HEK293 (cell line): ENCODE measurements at regions not wholly inside any gene's neighbourhood (a gene's known extent, or its start where the extent isn't known, plus 50 kb on each side); places are given as distances from the start of the nearest gene placed in this dataset.

ENCODE experiments used
- CTCF ChIA-PET: fragments of 350-600 bp; formaldehyde crosslinking; extraction: SDS; loops from one replicate; lab custom pipeline; 2021; ENCODE audit warnings: antibody characterized with exemption; lab: Yijun Ruan, JAX
- POLR2A ChIA-PET: fragments of 300-600 bp; formaldehyde crosslinking; extraction: SDS; loops from one replicate; lab custom pipeline; 2020; ENCODE audit warnings: antibody characterized with exemption, inconsistent platforms; lab: Yijun Ruan, JAX
- H3K27ac ChIP-seq: fragments of 200-500 bp; sonication (Bioruptor generic); 2 replicates; pipeline ENCODE4 v1.5.1; 2014; ENCODE audit warnings: low read depth, low read length, control low read depth, inconsistent platforms; ENCODE audit errors: extremely low read depth
- H3K36me3 ChIP-seq, 2 experiments: fragments of 200-500 bp in 1 of 2; sonication (Bioruptor generic) in 1 of 2; 1 replicate in 1 of 2; 2 replicates in 1 of 2; pipeline ENCODE4 v1.5.1; 2014 to 2017; ENCODE audit warnings: inconsistent platforms in 2 of 2, low read length in 2 of 2; ENCODE audit not compliant: control insufficient read depth in 2 of 2, insufficient read depth in 1 of 2
- H3K4me1 ChIP-seq: fragments of 200-500 bp; sonication (Bioruptor generic); 2 replicates; pipeline ENCODE4 v1.5.1; 2014; ENCODE audit warnings: mild to moderate bottlenecking, low read length, inconsistent platforms; ENCODE audit not compliant: control insufficient read depth, insufficient read depth
- H3K4me3 ChIP-seq: 2 replicates; pipeline ENCODE4 v1.5.1; 2011; ENCODE audit warnings: low read depth, mild to moderate bottlenecking, control low read depth, low read length, moderate library complexity
- H3K9me3 ChIP-seq: fragments of 200-500 bp; sonication (Bioruptor generic); 2 replicates; pipeline ENCODE4 v1.5.1; 2014; ENCODE audit warnings: low read depth, low read length, inconsistent platforms; ENCODE audit not compliant: control insufficient read depth, insufficient read depth
- BCL11B ChIP-seq: fragments of 450-650 bp; formaldehyde crosslinking; IDR thresholded peaks from 2 replicates; pipeline ENCODE4 v1.5.1; 2016; ENCODE audit warnings: low read depth, missing biosample characterization, missing genetic modification characterization
- GLIS1 ChIP-seq: fragments of 450-650 bp; formaldehyde crosslinking; IDR thresholded peaks from 2 replicates; pipeline ENCODE4 v1.5.1; 2016; ENCODE audit warnings: missing biosample characterization, missing genetic modification characterization
- OSR2 ChIP-seq: fragments of 450-650 bp; formaldehyde crosslinking; IDR thresholded peaks from 2 replicates; pipeline ENCODE4 v1.5.1; 2016; ENCODE audit warnings: missing biosample characterization, missing genetic modification characterization
- PRDM1 ChIP-seq: fragments of 450-650 bp; formaldehyde crosslinking; IDR thresholded peaks from 2 replicates; pipeline ENCODE4; 2016; ENCODE audit warnings: missing biosample characterization, missing genetic modification characterization
- WT1 ChIP-seq: fragments of 450-650 bp; formaldehyde crosslinking; IDR thresholded peaks from 2 replicates; pipeline ENCODE4 v1.5.1; 2016; ENCODE audit warnings: missing biosample characterization, missing genetic modification characterization
- ZBTB1 ChIP-seq: fragments of 450-650 bp; formaldehyde crosslinking; IDR thresholded peaks from 2 replicates; pipeline ENCODE4 v1.5.1; 2016; ENCODE audit warnings: missing biosample characterization, missing genetic modification characterization
- ZBTB48 ChIP-seq: fragments of 450-650 bp; formaldehyde crosslinking; IDR thresholded peaks from 2 replicates; pipeline ENCODE4 v1.5.1; 2016; ENCODE audit warnings: missing biosample characterization, missing genetic modification characterization
- ZBTB7A ChIP-seq: fragments of 450-650 bp; formaldehyde crosslinking; IDR thresholded peaks from 2 replicates; pipeline ENCODE4 v1.5.1; 2016; ENCODE audit warnings: low read depth, missing biosample characterization, missing genetic modification characterization
- ZFHX2 ChIP-seq: fragments of 450-650 bp; formaldehyde crosslinking; conservative IDR thresholded peaks from 2 replicates; pipeline ENCODE4 v1.5.1; 2016; ENCODE audit warnings: missing biosample characterization, missing genetic modification characterization
- ZIC2 ChIP-seq: fragments of 450-650 bp; formaldehyde crosslinking; IDR thresholded peaks from 2 replicates; pipeline ENCODE4 v1.5.1; 2016; ENCODE audit warnings: missing biosample characterization, missing genetic modification characterization
- ZNF174 ChIP-seq: fragments of 450-650 bp; formaldehyde crosslinking; IDR thresholded peaks from 2 replicates; pipeline ENCODE4 v1.5.0; 2017; ENCODE audit warnings: missing biosample characterization, mild to moderate bottlenecking, missing genetic modification characterization
- ZNF211 ChIP-seq: fragments of 450-650 bp; formaldehyde crosslinking; IDR thresholded peaks from 2 replicates; pipeline ENCODE4 v1.5.1; 2016; ENCODE audit warnings: low read depth, missing biosample characterization, missing genetic modification characterization
- ZNF221 ChIP-seq: fragments of 450-650 bp; formaldehyde crosslinking; IDR thresholded peaks from 2 replicates; pipeline ENCODE4 v1.5.1; 2017; ENCODE audit warnings: missing biosample characterization, missing genetic modification characterization, borderline replicate concordance
- ZNF24 ChIP-seq: fragments of 450-650 bp; formaldehyde crosslinking; IDR thresholded peaks from 2 replicates; pipeline ENCODE4 v1.5.1; 2016; ENCODE audit warnings: missing biosample characterization, missing genetic modification characterization
- ZNF391 ChIP-seq: fragments of 450-650 bp; formaldehyde crosslinking; IDR thresholded peaks from 2 replicates; pipeline ENCODE4 v1.5.1; 2016; ENCODE audit warnings: low read depth, missing biosample characterization, missing genetic modification characterization, borderline replicate concordance
- ZNF629 ChIP-seq: fragments of 450-650 bp; formaldehyde crosslinking; IDR thresholded peaks from 2 replicates; pipeline ENCODE4 v1.5.1; 2017; ENCODE audit warnings: missing biosample characterization, missing genetic modification characterization
- ZNF658 ChIP-seq: fragments of 450-650 bp; formaldehyde crosslinking; IDR thresholded peaks from 2 replicates; pipeline ENCODE4; 2016; ENCODE audit warnings: missing biosample characterization, missing genetic modification characterization
- ZNF768 ChIP-seq: fragments of 450-650 bp; formaldehyde crosslinking; IDR thresholded peaks from 2 replicates; pipeline ENCODE4 v1.5.1; 2018; ENCODE audit warnings: missing biosample characterization, mild to moderate bottlenecking, missing genetic modification characterization
- ZNF792 ChIP-seq: fragments of 450-650 bp; formaldehyde crosslinking; IDR thresholded peaks from 2 replicates; pipeline ENCODE4 v1.5.1; 2016; ENCODE audit warnings: missing biosample characterization, missing genetic modification characterization
- TF ChIP-seq, protein P1 (sequence below): fragments of 450-650 bp; IDR thresholded peaks from 2 replicates; pipeline ENCODE4 v1.5.1; 2018; ENCODE audit warnings: missing biosample characterization, mild to moderate bottlenecking, missing genetic modification characterization
- TF ChIP-seq, protein P2 (sequence below): fragments of 450-650 bp; formaldehyde crosslinking; IDR thresholded peaks from 2 replicates; pipeline ENCODE4 v1.5.1; 2016; ENCODE audit warnings: missing biosample characterization, missing genetic modification characterization
- TF ChIP-seq, protein P3 (sequence below): fragments of 450-650 bp; formaldehyde crosslinking; IDR thresholded peaks from 2 replicates; pipeline ENCODE4; 2016; ENCODE audit warnings: missing biosample characterization, missing genetic modification characterization
- TF ChIP-seq, protein P4 (sequence below): fragments of 450-650 bp; formaldehyde crosslinking; IDR thresholded peaks from 2 replicates; pipeline ENCODE4 v1.5.1; 2016; ENCODE audit warnings: missing biosample characterization, missing genetic modification characterization
- TF ChIP-seq, protein P5 (sequence below): fragments of 450-650 bp; formaldehyde crosslinking; IDR thresholded peaks from 2 replicates; pipeline ENCODE4 v1.5.1; 2016; ENCODE audit warnings: missing biosample characterization, missing genetic modification characterization, borderline replicate concordance

DNA sequence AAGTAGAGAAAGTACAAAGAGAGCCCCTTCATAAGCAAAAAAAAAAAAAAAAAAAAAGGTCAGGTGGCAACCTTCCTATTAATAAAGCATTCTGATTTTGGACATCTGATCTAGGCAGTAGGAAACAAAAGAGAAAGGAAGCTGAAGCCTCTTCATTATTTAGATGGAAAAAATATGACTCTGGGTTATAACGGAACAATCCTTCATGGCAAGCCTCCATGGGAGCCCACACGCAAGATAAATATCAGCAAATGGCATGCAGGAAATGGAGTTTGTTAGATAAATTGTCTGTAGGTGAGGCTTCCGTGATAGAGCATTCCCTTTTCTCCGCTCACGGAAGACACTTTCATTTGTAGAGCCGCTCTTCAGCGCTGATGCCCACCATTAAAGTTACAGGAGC lies 381.0 kb downstream of the TTLL7 start:
- TF ChIP-seq, protein P1, sequence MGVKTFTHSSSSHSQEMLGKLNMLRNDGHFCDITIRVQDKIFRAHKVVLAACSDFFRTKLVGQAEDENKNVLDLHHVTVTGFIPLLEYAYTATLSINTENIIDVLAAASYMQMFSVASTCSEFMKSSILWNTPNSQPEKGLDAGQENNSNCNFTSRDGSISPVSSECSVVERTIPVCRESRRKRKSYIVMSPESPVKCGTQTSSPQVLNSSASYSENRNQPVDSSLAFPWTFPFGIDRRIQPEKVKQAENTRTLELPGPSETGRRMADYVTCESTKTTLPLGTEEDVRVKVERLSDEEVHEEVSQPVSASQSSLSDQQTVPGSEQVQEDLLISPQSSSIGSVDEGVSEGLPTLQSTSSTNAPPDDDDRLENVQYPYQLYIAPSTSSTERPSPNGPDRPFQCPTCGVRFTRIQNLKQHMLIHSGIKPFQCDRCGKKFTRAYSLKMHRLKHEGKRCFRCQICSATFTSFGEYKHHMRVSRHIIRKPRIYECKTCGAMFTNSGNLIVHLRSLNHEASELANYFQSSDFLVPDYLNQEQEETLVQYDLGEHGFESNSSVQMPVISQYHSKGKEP (tag by site-specific recombination) = no peak
- TF ChIP-seq ZNF391 (tag by site-specific recombination) = no peak
- TF ChIP-seq WT1 (tag by site-specific recombination) = no peak
- no peak for TF ChIP-seq BCL11B
- TF ChIP-seq, protein P2, sequence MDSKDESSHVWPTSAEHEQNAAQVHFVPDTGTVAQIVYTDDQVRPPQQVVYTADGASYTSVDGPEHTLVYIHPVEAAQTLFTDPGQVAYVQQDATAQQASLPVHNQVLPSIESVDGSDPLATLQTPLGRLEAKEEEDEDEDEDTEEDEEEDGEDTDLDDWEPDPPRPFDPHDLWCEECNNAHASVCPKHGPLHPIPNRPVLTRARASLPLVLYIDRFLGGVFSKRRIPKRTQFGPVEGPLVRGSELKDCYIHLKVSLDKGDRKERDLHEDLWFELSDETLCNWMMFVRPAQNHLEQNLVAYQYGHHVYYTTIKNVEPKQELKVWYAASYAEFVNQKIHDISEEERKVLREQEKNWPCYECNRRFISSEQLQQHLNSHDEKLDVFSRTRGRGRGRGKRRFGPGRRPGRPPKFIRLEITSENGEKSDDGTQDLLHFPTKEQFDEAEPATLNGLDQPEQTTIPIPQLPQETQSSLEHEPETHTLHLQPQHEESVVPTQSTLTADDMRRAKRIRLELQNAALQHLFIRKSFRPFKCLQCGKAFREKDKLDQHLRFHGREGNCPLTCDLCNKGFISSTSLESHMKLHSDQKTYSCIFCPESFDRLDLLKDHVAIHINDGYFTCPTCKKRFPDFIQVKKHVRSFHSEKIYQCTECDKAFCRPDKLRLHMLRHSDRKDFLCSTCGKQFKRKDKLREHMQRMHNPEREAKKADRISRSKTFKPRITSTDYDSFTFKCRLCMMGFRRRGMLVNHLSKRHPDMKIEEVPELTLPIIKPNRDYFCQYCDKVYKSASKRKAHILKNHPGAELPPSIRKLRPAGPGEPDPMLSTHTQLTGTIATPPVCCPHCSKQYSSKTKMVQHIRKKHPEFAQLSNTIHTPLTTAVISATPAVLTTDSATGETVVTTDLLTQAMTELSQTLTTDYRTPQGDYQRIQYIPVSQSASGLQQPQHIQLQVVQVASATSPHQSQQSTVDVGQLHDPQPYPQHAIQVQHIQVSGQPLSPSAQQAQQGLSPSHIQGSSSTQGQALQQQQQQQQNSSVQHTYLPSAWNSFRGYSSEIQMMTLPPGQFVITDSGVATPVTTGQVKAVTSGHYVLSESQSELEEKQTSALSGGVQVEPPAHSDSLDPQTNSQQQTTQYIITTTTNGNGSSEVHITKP (tag by site-specific recombination) = no peak
- TF ChIP-seq ZIC2 (tag by site-specific recombination) = no peak
- TF ChIP-seq ZBTB7A = no peak
- TF ChIP-seq ZBTB48 = no peak
- TF ChIP-seq, protein P3, sequence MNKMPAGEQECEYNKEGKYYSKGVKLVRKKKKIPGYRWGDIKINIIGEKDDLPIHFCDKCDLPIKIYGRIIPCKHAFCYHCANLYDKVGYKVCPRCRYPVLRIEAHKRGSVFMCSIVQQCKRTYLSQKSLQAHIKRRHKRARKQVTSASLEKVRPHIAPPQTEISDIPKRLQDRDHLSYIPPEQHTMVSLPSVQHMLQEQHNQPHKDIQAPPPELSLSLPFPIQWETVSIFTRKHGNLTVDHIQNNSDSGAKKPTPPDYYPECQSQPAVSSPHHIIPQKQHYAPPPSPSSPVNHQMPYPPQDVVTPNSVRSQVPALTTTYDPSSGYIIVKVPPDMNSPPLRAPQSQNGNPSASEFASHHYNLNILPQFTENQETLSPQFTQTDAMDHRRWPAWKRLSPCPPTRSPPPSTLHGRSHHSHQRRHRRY (tag by site-specific recombination) = no peak
- no peak for TF ChIP-seq ZNF768 (tag by site-specific recombination)
- TF ChIP-seq ZNF221 (tag by site-specific recombination) = no peak
- TF ChIP-seq ZBTB1 = no peak
- TF ChIP-seq, protein P4, sequence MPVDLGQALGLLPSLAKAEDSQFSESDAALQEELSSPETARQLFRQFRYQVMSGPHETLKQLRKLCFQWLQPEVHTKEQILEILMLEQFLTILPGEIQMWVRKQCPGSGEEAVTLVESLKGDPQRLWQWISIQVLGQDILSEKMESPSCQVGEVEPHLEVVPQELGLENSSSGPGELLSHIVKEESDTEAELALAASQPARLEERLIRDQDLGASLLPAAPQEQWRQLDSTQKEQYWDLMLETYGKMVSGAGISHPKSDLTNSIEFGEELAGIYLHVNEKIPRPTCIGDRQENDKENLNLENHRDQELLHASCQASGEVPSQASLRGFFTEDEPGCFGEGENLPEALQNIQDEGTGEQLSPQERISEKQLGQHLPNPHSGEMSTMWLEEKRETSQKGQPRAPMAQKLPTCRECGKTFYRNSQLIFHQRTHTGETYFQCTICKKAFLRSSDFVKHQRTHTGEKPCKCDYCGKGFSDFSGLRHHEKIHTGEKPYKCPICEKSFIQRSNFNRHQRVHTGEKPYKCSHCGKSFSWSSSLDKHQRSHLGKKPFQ (tag by site-specific recombination) = no peak
- no peak for TF ChIP-seq GLIS1 (tag by site-specific recombination)
- Histone ChIP-seq H3K27ac (no peak overlapping the region), H3K36me3 (no peaks in the 10 kb centered on the region), H3K4me3 (no peak overlapping the region), H3K4me1 (no peaks in the 10 kb centered on the region), H3K9me3 (no peaks in the 10 kb centered on the region)
- ChIA-PET CTCF (no interaction called here), POLR2A (no interaction called here)

DNA sequence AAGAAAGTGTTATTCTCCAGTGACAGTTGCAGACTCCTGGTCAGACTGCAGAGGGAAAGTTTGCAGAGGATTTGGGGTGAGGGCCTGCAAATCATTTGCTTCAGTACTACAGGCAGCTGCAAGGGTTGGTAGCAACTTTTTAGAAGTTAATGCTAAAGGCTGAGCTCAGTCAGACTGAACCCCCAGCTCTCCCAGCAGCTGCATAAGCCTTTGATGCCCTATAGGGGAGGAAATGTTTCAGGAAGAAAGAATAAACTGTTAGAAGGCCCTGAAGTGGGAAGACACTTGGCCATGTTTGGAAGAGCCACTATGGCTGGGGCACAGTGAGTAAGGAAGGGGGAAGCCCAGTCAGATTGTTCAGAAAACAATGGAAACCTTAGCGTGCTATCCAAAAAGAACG lies 383.6 kb downstream of the TTLL7 start:
- Histone ChIP-seq H3K9me3 (no peaks in the 10 kb centered on the region), H3K36me3 (no peaks in the 10 kb centered on the region), H3K4me3 (no peak overlapping the region), H3K27ac (no peak overlapping the region), H3K4me1 (no peaks in the 10 kb centered on the region)
- ChIA-PET CTCF (no interaction called here), POLR2A (no interaction called here)
- no peak for TF ChIP-seq ZFHX2
- no peak for TF ChIP-seq OSR2 (tag by site-specific recombination)
- TF ChIP-seq PRDM1 (tag by site-specific recombination) = no peak
- TF ChIP-seq ZNF792 (tag by site-specific recombination) = no peak
- TF ChIP-seq ZNF211 (tag by site-specific recombination) = no peak
- TF ChIP-seq ZNF658 (tag by site-specific recombination) = no peak
- no peak for TF ChIP-seq ZNF24 (tag by site-specific recombination)
- TF ChIP-seq ZNF629 (tag by site-specific recombination) = no peak
- TF ChIP-seq ZNF174 (tag by site-specific recombination) = no peak
- TF ChIP-seq, protein P5, sequence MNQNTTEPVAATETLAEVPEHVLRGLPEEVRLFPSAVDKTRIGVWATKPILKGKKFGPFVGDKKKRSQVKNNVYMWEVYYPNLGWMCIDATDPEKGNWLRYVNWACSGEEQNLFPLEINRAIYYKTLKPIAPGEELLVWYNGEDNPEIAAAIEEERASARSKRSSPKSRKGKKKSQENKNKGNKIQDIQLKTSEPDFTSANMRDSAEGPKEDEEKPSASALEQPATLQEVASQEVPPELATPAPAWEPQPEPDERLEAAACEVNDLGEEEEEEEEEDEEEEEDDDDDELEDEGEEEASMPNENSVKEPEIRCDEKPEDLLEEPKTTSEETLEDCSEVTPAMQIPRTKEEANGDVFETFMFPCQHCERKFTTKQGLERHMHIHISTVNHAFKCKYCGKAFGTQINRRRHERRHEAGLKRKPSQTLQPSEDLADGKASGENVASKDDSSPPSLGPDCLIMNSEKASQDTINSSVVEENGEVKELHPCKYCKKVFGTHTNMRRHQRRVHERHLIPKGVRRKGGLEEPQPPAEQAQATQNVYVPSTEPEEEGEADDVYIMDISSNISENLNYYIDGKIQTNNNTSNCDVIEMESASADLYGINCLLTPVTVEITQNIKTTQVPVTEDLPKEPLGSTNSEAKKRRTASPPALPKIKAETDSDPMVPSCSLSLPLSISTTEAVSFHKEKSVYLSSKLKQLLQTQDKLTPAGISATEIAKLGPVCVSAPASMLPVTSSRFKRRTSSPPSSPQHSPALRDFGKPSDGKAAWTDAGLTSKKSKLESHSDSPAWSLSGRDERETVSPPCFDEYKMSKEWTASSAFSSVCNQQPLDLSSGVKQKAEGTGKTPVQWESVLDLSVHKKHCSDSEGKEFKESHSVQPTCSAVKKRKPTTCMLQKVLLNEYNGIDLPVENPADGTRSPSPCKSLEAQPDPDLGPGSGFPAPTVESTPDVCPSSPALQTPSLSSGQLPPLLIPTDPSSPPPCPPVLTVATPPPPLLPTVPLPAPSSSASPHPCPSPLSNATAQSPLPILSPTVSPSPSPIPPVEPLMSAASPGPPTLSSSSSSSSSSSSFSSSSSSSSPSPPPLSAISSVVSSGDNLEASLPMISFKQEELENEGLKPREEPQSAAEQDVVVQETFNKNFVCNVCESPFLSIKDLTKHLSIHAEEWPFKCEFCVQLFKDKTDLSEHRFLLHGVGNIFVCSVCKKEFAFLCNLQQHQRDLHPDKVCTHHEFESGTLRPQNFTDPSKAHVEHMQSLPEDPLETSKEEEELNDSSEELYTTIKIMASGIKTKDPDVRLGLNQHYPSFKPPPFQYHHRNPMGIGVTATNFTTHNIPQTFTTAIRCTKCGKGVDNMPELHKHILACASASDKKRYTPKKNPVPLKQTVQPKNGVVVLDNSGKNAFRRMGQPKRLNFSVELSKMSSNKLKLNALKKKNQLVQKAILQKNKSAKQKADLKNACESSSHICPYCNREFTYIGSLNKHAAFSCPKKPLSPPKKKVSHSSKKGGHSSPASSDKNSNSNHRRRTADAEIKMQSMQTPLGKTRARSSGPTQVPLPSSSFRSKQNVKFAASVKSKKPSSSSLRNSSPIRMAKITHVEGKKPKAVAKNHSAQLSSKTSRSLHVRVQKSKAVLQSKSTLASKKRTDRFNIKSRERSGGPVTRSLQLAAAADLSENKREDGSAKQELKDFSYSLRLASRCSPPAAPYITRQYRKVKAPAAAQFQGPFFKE (tag by site-specific recombination) = no peak
